RWPE1 (cell line): ENCODE measurements at regions not wholly inside any gene's neighbourhood (a gene's known extent, or its start where the extent isn't known, plus 50 kb on each side); places are given as distances from the start of the nearest gene placed in this dataset.

Experiments
- CTCF ChIA-PET: fragments of 350-600 bp; sonication (Branson Sonifier 250); formaldehyde crosslinking; extraction: SDS; loops from one replicate; lab custom pipeline; 2021; lab: Yijun Ruan, JAX
- POLR2A ChIA-PET: fragments of 400-600 bp; formaldehyde crosslinking; extraction: SDS; loops from one replicate; lab custom pipeline; 2020; ENCODE audit warnings: antibody characterized with exemption; ENCODE audit not compliant: low non-redundant PET; lab: Yijun Ruan, JAX
- DNase-seq: peaks from one replicate; pipeline ENCODE4 v3.0.0; 2012; ENCODE audit warnings: low spot score
- H3K27ac ChIP-seq: fragments of 450-650 bp; 2 replicates; pipeline ENCODE4 v1.5.1; 2017
- CTCF ChIP-seq: fragments of 450-650 bp; conservative IDR thresholded peaks from 2 replicates; pipeline ENCODE4 v1.5.1; 2017; ENCODE audit warnings: low read depth, mild to moderate bottlenecking

- no peak for TF ChIP-seq CTCF
- ChIA-PET CTCF (interaction anchor here (0.7 to 1.3 kb wide), 2 partner anchors 16 to 73 kb away, joined by 4 read pairs; no protein-coding TSS in a partner anchor), POLR2A (no interaction called here)
- DNase-seq = no peak
- H3K27ac ChIP-seq = no peak overlapping the region
These were observed 174.8 kb upstream of the CXCL13 start for GRCh38 chr4:77430847-77431246.

GRCh38 chr4:77431546-77431945, 174.1 kb upstream of the CXCL13 start:
- DNase-seq = no peak
- ChIA-PET CTCF (no interaction called here), POLR2A (no interaction called here)
- H3K27ac ChIP-seq = no peak overlapping the region
- no peak for TF ChIP-seq CTCF

GRCh38 chr4:77432717-77433417, 172.8 kb upstream of the CXCL13 start:
- POLR2A ChIA-PET = no interaction called here
- DNase-seq = no peak
- no peak for TF ChIP-seq CTCF
- CTCF ChIA-PET = interaction anchor here (0.6 to 1.5 kb wide), 6 partner anchors 53 to 171 kb away, joined by 3 to 6 read pairs (median 4); no protein-coding TSS in a partner anchor
- H3K27ac ChIP-seq = no peak overlapping the region

- no peak overlapping the region for H3K27ac ChIP-seq
- peak; percentile 68 for TF ChIP-seq CTCF
- ChIA-PET CTCF (interaction anchor here (0.6 to 1.5 kb wide), 6 partner anchors 53 to 171 kb away, joined by 3 to 6 read pairs (median 4); no protein-coding TSS in a partner anchor), POLR2A (no interaction called here)
- DNase-seq = peak; percentile 59
These were observed 172.2 kb upstream of the CXCL13 start for GRCh38 chr4:77433418-77433733.

- ChIA-PET POLR2A (no interaction called here), CTCF (interaction anchor here (1.4 to 1.5 kb wide), 2 partner anchors 54 to 67 kb away, joined by 3 to 4 read pairs; no protein-coding TSS in a partner anchor)
- no peak for TF ChIP-seq CTCF
- no peak for DNase-seq
- no peak overlapping the region for H3K27ac ChIP-seq
These were observed 171.1 kb upstream of the CXCL13 start for GRCh38 chr4:77434299-77435092.

- ChIA-PET CTCF (interaction anchor here (0.6 to 1.2 kb wide), 2 partner anchors 130 to 164 kb away, joined by 3 read pairs; no protein-coding TSS in a partner anchor), POLR2A (no interaction called here)
- no peak for TF ChIP-seq CTCF
- no peak for DNase-seq
- H3K27ac ChIP-seq = no peak overlapping the region
These were observed 168.5 kb upstream of the CXCL13 start for GRCh38 chr4:77437079-77437478.
